ENCODE measurements at regions not wholly inside any gene's neighbourhood (a gene's known extent, or its start where the extent isn't known, plus 50 kb on each side); places are given as distances from the start of the nearest gene placed in this dataset.

GRCh38 chr7:148487912-148488311 lies 102.7 kb upstream of the C7orf33 start:
- no peak for TF ChIP-seq CTCF (IDR thresholded peaks at IDR 0.05)
- TF ChIP-seq EZH2phosphoT487 (IDR thresholded peaks at IDR 0.05), result no peak
- no peak for TF ChIP-seq EZH2 (IDR thresholded peaks at IDR 0.05)
